Transverse colon (tissue), 4 donors: ENCODE measurements at regions not wholly inside any gene's neighbourhood (a gene's known extent, or its start where the extent isn't known, plus 50 kb on each side); places are given as distances from the start of the nearest gene placed in this dataset.

Experiments
- CTCF ChIP-seq, 5 experiments: fragments of 200-600 bp in 3 of 5; fragments of 450-650 bp in 2 of 5; sonication (generic) in 3 of 5; IDR thresholded peaks; 1 replicate in 2 of 5; 2 replicates in 3 of 5; pipeline ENCODE4 v1.5.1; 2016 to 2017; ENCODE audit warnings: antibody characterized with exemption in 5 of 5, inconsistent platforms in 3 of 5, mild to moderate bottlenecking in 2 of 5, moderate library complexity in 1 of 5
- EP300 ChIP-seq: sonication (generic); formaldehyde crosslinking; IDR thresholded peaks from one replicate; pipeline ENCODE4 v1.6.1; 2017; ENCODE audit warnings: antibody characterized with exemption, low read depth
- POLR2A ChIP-seq: fragments of 450-650 bp; IDR thresholded peaks from one replicate; pipeline ENCODE4 v1.6.1; 2016; ENCODE audit warnings: antibody characterized with exemption, mild to moderate bottlenecking, moderate library complexity
- POLR2AphosphoS5 ChIP-seq, 3 donors: sonication (generic); formaldehyde crosslinking; IDR thresholded peaks; one replicate each; pipeline ENCODE4 v1.6.1; 2016; ENCODE audit warnings: antibody characterized with exemption in 3 of 3

- TF ChIP-seq POLR2A (no peak), POLR2AphosphoS5 (IDR thresholded peaks at IDR 0.05) (no peak), CTCF (IDR thresholded peaks at IDR 0.05) (no peak), EP300 (no peak)
Measured at GRCh38 chr12:3407723-3408122, 83.3 kb upstream of the PRMT8 start.
